ENCODE measurements at regions not wholly inside any gene's neighbourhood (a gene's known extent, or its start where the extent isn't known, plus 50 kb on each side); places are given as distances from the start of the nearest gene placed in this dataset.

DNA sequence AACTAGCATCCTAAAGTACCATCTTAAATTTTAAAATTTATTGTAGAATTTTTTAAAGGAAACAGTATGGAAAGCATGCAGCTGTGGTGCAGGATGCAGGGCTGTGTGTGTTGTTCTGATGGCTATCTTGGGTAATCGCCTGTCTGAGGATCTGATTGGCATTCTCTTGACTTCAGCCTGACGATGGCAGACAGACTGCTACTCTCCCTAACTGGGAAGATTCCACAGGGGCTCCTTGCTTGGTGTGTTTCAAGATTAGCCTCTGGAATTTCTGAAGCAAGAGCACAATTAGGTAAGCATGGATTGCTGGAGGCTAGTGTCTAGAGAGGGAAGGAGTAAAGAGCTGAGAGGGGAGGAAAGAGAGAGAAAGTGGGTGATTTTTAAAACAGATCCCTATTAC is 696.8 kb upstream of the LRFN5 start:
- no peak for DNase-seq (ENCODE audit: low read depth in 3 of 3)

DNA sequence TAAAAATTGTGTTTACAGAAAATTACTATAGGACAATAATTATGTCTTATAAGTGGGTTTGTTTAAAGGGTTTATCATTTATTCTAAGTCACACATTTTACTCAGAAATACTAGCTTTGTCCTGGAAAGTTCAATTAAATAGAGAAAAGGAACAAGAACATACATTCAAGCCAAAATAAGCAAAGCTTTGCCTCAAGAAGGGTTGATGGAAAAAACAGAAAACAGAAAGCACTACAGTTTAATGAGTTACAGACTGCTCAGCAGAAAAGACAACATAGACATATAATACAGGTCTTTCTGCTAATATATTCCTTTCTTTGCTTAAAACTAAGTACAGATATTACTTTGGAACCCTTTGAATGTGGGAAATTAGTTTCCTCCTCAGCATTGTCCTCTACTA is 703.0 kb upstream of the LRFN5 start:
- DNase-seq (ENCODE audit: low read depth in 3 of 3) = no peak

DNA sequence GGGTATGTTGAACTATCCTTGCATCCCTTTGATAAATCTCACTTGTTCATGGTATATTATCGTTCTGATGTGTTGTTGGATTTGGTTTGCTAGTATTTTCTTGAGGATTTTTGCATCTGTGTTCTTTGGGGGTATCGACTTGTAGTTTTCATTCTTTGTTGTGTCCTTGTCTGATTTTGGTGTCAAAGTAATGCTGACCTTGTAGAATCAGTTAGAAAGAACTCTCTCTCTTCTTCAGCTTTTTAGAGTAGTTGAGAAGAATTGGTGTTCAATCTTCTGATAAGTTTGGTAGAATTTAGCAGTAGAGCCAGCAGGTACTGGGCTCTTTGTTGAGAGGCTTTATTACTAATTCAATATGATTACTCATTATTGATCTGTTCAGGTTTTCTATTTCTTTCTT is 707.2 kb upstream of the LRFN5 start:
- DNase-seq (ENCODE audit: low read depth in 3 of 3) = no peak

DNA sequence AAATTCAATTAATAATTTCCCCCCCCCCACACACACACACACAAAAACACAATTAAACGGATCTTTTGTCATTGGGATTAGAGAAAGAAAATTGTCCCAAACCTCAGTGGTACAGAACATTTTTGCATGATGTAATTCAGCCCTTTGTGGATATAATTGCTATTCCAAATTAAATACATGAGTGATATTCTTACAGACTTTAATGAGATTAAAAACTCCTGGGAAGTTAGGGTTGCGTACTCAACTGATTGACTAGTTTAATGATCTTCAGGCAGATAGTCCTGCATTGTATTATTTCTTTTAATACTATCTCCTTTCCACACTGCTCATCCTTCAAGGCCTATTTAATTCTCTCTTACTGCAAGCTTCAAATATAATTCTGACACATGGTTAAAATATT is 711.8 kb upstream of the LRFN5 start:
- DNase-seq (ENCODE audit: low read depth in 3 of 3) = no peak

GRCh38 chr14:40889126-40889525 is 717.5 kb upstream of the LRFN5 start:
- DNase-seq (ENCODE audit: low read depth in 3 of 3) = no peak

GRCh38 chr14:40887912-40888311 is 718.8 kb upstream of the LRFN5 start:
- DNase-seq (ENCODE audit: low read depth in 3 of 3) = no peak

DNA sequence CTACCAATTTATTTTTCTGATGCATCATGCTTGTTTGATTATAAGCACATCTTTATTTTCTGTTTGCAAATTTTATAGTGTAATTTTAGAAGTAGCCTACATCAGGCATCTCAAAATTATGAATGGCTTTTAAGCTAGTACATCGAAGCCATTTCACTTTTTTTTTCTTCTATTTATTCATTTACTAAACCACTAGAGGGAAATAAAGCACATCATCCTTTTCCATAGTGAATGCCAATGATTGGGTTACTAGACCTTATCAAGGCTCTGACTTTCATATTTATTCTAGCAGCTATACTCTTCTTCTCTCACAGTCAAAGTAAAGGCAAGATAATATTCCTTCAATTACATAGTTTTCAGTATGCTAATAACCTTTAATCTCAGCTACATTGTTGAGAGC is 736.4 kb upstream of the LRFN5 start:
- DNase-seq (ENCODE audit: low read depth in 3 of 3) = no peak

GRCh38 chr14:40859055-40859454 is 747.6 kb upstream of the LRFN5 start:
- no peak for DNase-seq (ENCODE audit: low read depth in 3 of 3)

DNA sequence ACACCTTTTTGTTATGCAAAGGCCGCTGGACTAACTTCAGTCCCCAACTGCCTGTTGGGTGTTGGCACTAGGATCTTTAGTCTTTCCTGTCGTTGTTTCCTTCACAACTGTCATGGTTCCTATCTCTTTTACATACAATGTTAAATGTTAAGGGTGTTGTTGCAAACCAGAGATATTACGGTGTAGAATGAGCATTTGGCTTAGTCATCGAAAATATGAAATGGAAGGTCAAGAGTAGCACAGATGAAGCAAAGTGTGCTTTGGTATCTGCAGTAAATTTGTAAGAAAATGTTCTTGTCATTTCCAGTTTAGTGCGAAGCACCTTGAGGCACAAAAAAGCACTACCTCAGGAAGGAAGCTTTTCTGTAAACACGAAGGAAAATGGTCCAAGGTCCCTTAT is 751.3 kb upstream of the LRFN5 start:
- no peak for DNase-seq (ENCODE audit: low read depth in 3 of 3)

DNA sequence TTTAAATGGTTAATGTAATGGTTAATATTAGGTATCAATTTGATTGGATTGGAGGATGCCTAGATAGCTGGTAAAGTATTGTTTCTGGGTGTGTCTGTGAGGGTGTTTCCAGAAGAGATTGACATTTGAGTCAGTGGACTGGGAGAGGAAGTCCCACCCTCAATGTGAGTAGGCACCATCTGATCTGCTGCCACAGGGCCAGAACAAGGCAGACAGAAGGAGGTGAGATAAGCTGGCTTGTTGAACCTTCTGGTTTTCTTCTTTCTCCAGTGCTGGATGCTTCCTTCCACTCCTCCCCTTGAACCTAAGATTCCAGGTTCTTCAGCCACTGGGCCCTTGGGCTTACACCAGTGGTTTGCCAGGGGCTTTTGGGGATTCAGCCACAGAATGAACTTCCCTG is 756.5 kb upstream of the LRFN5 start:
- DNase-seq (ENCODE audit: low read depth in 3 of 3) = no peak

GRCh38 chr14:40847480-40847879 is 759.2 kb upstream of the LRFN5 start:
- DNase-seq (ENCODE audit: low read depth in 3 of 3) = no peak

DNA sequence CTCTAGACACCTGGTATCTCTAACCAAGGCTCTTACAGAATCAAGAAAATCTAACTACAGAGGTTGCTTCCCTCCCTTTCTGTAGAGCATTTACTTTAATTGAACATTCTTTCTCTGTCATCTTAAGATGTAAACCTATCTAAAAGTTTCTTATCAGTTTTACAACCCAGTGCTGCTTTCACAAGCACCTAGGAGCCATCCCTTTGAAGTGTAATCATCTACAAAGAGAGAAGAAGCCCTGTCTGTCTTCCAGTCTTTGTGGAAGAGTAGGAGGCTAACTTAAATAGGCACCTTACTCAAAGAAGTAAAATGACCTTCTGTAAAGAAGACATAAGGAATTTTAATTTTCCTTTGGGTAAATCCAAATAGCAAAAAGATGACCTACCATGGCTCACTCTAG is 763.9 kb upstream of the LRFN5 start:
- DNase-seq (ENCODE audit: low read depth in 3 of 3) = no peak

DNA sequence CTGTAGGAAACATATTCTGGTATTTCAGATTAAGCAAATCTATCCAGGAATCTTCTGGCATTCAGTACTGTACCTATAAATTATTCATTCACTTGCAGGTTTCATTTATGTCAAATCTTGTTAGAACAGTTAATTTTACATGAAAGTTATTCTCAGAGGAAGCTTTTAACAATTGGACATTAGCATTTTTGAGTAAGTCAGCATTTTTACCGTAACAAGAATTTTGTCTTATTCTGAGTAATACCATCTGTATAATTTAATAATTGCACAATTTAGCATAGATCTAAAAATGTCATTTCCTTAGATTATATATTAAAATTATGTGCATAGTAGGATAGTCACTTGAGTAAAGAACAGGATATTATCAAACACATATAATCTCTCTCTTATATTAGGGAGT is 764.8 kb upstream of the LRFN5 start:
- no peak for DNase-seq (ENCODE audit: low read depth in 3 of 3)

DNA sequence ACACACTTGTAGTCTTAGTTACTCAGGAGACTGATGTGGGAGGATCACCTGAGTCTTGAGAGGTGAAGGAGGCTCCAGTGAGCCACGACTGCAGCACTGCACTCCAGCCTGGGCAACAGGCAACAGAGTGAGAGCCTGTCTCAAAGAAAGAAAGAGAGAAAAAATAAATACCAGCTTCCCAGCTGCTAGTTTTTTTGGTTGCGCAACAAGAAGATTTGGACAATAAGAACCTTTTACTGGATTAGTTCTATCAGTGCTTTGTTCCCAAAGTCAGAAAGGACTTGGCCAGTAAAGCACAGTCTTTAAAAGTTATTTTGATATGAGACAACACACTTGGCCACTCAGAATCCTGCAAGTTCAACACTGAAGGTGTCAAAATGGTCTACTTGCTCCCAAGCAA is 768.1 kb upstream of the LRFN5 start:
- DNase-seq (ENCODE audit: low read depth in 3 of 3) = no peak

- no peak for DNase-seq (ENCODE audit: low read depth in 3 of 3)
Measured at GRCh38 chr14:40806471-40806870, 800.2 kb upstream of the LRFN5 start.

GRCh38 chr14:40796168-40796567 is 810.5 kb upstream of the LRFN5 start:
- DNase-seq (ENCODE audit: low read depth in 3 of 3) = no peak

- no peak for DNase-seq (ENCODE audit: low read depth in 3 of 3)
Measured at GRCh38 chr14:40784860-40785259, 821.8 kb upstream of the LRFN5 start.

DNA sequence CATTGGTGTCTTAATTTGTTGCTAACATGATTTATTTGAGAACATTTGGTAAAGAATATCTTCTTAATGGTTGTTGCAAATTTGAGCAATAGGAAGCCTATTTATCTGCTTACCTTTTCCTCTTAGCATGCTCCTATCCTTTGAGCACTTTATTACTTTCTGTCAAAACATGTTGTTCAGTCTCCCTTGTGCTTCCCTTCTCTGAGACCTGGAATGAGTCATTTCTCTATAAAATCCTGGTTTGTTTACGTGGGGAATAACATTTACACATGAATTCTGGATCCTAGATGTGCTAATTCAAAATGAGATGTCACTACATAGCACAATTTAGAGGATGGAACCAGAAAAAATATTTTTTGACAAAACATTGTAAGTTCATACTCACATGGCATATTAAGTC is 844.0 kb upstream of the LRFN5 start:
- no peak for DNase-seq (ENCODE audit: low read depth in 3 of 3)

DNA sequence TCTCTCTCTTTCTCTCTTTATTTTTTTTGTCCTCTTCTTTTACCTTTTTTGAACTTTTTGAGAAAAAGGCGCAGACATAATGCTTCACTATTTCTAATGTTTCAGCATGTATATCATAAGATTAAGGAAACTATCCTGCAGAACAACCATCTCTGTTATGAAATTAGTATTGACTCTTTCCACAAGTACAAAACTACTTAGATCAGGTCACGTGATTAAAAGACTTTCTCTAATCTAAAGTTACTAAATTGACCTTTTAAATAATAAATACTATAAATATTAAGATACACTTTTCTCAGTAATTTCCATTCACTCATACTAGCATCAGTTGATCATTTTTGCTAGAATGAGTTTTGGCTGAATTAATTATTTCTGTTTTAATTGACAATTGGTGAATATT is 844.5 kb upstream of the LRFN5 start:
- no peak for DNase-seq (ENCODE audit: low read depth in 3 of 3)

GRCh38 chr14:40760704-40761103 is 846.0 kb upstream of the LRFN5 start:
- DNase-seq (ENCODE audit: low read depth in 3 of 3) = no peak

DNA sequence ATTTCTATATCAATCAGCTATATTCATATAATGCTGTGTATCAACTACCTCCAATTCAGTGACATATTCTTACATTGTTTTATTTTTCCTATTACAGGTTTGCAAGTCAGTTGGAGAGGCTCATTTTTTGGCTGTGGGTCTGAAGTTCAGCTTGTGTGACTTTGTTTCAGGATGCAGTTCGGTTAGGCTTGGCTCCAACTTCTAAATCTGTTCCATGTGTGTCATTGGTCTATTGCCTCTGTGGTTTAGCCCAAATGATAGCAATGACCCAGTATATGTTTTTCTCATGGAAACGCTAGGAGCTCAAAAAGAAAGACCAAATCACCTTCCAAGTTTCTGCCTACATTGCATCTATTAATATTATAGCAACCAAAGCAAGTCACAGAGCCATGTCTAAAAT is 848.6 kb upstream of the LRFN5 start:
- DNase-seq (ENCODE audit: low read depth in 3 of 3) = no peak

DNA sequence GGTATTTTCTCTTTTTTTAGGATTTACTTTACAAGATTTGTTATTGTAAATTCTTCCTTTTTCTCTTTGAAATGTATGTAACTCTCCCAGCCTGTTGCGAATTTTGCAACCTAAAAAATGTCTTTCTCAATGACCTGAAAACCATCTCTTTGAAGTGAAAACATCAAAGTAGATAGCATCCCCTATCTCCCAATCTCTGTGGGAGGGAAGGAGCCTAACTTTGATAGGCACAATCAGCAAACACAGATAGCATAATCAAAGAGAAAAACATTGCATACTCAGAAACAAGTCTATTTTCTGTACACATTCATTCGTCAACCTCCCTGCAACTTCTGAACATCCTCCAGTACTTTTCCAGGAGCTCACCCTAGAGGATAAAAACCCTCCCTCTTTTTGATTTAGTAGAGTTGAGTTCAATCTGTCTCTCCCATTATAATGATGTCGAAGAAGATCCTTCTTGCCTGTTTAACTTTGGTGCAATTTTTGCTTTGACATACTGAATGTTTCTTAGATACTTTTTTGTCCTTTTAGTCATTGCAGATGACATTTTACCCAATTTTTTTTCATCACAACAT is 849.2 kb upstream of the LRFN5 start:
- DNase-seq (ENCODE audit: low read depth in 3 of 3) = no peak

- no peak for DNase-seq (ENCODE audit: low read depth in 3 of 3)
Measured at GRCh38 chr14:40733206-40733605, 873.5 kb upstream of the LRFN5 start.

- DNase-seq (ENCODE audit: low read depth in 3 of 3) = no peak
Measured at GRCh38 chr14:40727107-40727506, 879.6 kb upstream of the LRFN5 start.

DNA sequence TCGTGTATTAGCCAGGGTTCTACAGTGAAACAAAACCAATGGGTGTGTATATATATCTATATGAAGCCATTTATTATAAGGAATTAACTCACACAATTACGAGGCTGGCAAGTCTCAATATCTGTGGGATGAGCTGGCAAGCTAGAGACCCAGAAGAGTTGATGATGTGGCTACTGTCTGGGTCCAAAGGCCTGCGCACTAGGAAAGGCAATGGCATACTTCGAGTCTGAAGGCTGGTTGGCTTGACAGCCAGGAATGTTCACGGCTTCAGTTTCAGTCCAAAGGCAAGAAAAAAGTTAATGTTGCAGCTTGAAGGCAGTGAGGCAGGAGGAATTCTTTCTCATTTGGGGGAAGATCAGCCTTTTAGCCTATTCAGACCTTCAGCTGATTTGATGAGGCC is 893.3 kb upstream of the LRFN5 start:
- no peak for DNase-seq (ENCODE audit: low read depth in 3 of 3)

All from stimulated activated CD4-positive, alpha-beta T cell treated with anti-CD3 and anti-CD28 coated beads, TNF-alpha, amount 100 ng/mL, for 24 hours (primary cell).